ENCODE measurements at regions not wholly inside any gene's neighbourhood (a gene's known extent, or its start where the extent isn't known, plus 50 kb on each side); places are given as distances from the start of the nearest gene placed in this dataset.

DNA sequence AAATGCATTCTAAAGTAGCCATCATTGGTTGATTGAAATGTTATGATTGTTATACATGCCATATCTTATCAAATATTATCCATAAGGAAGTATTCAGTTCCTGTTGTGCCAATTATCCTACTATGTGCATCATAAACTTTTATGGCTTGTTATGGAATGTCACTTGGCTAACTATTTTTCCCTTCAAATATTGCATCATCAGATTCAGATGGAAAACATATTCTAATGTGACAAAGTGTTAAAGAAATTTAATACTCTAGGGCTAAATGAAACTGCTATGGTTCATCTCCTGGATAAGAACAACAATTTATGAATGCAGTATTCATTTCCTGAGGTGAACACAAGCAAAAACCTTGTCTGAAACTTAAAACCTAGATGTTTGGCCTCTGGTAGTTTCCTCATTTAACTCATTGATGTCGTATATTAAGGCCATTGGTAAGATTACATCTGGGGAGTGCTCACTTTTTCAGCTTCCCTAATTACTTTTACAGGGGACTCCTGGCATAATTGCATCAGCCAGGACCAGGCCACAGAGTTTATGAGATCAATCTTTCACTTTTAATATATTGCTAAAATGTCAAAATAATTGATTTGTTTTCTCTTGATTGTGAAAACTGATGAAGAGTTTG lies 134.9 kb upstream of the CEP162 start:
- no peak overlapping the region for H3K27ac ChIP-seq
- H3K4me3 ChIP-seq: no peak overlapping the region
- DNase-seq (ENCODE audit: low spot score): no peak
- TF ChIP-seq, protein P1, sequence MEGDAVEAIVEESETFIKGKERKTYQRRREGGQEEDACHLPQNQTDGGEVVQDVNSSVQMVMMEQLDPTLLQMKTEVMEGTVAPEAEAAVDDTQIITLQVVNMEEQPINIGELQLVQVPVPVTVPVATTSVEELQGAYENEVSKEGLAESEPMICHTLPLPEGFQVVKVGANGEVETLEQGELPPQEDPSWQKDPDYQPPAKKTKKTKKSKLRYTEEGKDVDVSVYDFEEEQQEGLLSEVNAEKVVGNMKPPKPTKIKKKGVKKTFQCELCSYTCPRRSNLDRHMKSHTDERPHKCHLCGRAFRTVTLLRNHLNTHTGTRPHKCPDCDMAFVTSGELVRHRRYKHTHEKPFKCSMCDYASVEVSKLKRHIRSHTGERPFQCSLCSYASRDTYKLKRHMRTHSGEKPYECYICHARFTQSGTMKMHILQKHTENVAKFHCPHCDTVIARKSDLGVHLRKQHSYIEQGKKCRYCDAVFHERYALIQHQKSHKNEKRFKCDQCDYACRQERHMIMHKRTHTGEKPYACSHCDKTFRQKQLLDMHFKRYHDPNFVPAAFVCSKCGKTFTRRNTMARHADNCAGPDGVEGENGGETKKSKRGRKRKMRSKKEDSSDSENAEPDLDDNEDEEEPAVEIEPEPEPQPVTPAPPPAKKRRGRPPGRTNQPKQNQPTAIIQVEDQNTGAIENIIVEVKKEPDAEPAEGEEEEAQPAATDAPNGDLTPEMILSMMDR (IDR thresholded peaks at IDR 0.05): no peak

DNA sequence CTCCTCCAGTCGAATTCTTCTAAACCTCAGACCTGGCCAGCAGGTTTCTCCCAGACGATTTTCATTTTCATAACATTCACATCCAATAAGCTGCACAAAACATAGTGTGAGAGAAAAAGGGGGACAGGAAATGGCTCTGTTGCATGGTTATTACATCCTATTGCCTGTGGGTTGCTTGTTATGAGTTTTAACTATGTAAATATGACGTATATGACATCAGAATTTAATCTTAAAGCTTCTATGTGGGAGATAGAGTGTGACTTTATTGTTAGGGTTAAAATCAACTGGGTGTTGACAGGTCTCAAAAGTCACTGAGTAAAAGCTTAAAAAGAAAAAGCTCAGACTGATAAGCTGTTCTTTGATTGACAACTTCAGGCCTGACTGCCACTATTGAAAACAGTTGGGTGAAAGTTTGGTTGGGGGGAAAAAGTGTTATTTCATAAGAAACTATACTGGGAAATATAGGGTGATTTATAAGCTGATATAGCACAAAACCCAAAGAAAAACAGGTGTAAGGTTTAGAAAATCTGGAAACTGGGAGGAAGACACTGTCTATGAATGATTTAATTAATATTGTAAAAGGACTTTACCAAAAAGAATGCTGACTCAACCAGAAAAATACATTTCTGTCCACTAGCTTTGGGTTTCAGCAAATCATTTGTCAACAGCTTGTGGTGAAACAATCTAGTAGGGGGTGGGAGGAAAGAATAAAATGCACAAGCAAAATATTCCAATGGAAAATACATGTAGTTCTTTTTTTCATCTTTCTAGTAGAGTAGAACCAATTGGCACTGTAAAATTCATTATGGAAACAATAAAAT lies 134.1 kb upstream of the CEP162 start:
- Histone ChIP-seq H3K27ac (no peak overlapping the region), H3K4me3 (no peak overlapping the region)
- DNase-seq (ENCODE audit: low spot score): no peak
- TF ChIP-seq, protein P1 (IDR thresholded peaks at IDR 0.05): no peak

DNA sequence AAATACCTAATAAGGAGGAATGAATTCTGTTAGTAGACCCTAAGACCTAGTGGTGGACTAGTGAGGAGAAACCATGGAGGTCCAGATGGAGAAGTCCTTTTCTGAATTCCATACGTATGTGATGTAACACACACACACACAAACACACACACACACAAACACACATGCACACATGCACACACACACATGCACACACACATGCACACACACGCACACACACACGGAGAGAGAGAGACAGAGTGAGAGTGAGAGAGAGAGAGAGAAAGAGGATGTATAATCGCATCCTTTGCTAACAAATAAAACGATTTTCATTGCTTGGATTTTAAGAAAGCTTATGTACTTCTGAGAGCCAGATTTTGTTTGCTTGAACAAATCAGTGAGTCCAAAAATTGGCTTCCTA lies 132.6 kb upstream of the CEP162 start:
- DNase-seq (ENCODE audit: low spot score): no peak
- Histone ChIP-seq H3K27ac (no peak overlapping the region), H3K4me3 (no peak overlapping the region)
- TF ChIP-seq, protein P1 (IDR thresholded peaks at IDR 0.05): no peak

DNA sequence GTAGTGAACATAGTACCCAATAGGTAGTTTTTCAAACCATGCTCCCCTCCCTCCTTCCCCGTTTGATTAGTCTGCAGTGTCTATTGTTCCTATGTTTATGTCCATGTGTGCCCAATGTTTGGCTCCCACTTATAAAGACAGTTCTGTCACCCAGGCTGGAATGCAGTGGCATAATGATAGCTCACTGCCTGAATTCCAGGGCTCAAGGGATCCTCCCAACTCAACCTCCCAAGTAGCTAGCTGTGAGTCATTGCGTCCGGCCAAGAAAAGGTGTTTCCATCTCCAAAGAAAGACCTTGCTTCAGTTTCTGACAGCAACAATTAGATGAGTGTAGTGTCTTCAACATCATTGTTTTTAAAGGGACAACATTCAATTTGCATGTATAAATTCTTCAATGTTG lies 131.1 kb upstream of the CEP162 start:
- no peak overlapping the region for H3K27ac ChIP-seq
- no peak overlapping the region for H3K4me3 ChIP-seq
- no peak for DNase-seq (ENCODE audit: low spot score)
- TF ChIP-seq, protein P1 (IDR thresholded peaks at IDR 0.05): no peak

DNA sequence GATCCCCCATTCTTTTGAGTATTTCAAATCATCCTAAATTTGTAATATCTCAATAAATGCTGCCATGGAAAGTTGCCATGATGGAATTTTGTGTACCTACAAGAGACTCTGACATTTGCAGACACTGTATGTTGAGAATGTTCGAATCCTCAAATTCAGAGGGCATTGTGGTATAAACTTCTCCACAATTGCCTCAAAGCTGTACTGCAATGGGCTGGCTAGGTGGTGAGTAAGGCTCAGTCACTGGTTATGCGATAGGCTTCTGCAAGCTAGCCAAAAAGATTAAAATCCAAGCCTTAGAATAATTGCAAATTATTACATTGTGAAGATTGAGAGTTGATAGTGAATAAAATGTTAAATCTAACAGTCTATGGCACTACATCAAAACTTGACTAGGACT lies 130.2 kb upstream of the CEP162 start:
- TF ChIP-seq, protein P1 (IDR thresholded peaks at IDR 0.05): no peak
- no peak for DNase-seq (ENCODE audit: low spot score)
- Histone ChIP-seq H3K27ac (no peak overlapping the region), H3K4me3 (no peak overlapping the region)

DNA sequence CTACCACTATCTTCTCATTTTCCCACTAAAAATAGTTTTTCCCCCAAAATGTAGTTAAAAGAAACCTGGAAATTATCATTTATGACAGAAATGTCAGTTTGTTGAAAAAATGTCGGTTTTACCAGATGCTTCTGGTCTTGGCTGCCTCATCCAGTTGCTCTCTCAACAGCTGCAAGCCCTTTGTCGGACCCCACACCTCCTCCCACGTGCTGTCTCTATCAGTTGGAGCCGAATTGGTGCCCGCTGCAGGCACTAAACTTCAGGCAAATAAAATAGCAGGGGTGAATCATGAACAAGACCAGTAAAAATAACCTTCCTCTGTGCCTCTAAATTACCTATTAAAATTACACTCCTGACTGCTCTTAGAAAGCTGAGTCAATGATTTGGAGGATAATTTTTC lies 129.5 kb upstream of the CEP162 start:
- no peak overlapping the region for H3K4me3 ChIP-seq
- no peak for DNase-seq (ENCODE audit: low spot score)
- TF ChIP-seq, protein P1 (IDR thresholded peaks at IDR 0.05): no peak
- H3K27ac ChIP-seq: no peak overlapping the region

All from coronary artery (tissue), 2 donors.